ENCODE measurements at regions not wholly inside any gene's neighbourhood (a gene's known extent, or its start where the extent isn't known, plus 50 kb on each side); places are given as distances from the start of the nearest gene placed in this dataset.

DNA sequence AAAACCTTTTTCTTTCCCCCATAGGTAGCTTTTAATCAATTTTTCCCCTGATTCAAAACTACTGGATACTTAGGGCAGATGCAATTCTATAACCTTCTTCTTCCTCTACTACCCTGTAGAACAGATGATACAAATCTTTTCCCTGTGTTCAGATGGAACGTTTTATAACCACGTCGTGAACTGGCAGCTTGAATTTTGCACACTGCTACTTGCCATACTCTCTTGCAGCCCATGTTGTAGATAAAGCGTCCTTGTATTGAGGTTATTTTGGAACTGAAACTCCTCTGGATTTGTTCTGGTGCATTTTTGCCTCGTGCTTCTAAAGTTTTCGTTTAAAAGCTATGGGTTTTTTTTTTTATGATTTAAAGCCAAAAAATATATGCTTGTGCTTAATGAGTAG is 440.2 kb downstream of the RFPL4B start:
- TF ChIP-seq, protein P1, sequence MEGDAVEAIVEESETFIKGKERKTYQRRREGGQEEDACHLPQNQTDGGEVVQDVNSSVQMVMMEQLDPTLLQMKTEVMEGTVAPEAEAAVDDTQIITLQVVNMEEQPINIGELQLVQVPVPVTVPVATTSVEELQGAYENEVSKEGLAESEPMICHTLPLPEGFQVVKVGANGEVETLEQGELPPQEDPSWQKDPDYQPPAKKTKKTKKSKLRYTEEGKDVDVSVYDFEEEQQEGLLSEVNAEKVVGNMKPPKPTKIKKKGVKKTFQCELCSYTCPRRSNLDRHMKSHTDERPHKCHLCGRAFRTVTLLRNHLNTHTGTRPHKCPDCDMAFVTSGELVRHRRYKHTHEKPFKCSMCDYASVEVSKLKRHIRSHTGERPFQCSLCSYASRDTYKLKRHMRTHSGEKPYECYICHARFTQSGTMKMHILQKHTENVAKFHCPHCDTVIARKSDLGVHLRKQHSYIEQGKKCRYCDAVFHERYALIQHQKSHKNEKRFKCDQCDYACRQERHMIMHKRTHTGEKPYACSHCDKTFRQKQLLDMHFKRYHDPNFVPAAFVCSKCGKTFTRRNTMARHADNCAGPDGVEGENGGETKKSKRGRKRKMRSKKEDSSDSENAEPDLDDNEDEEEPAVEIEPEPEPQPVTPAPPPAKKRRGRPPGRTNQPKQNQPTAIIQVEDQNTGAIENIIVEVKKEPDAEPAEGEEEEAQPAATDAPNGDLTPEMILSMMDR (IDR thresholded peaks at IDR 0.05; ENCODE audit: low read length) = no peak
- TF ChIP-seq EZH2 (optimal IDR thresholded peaks at IDR 0.05; ENCODE audit: low read depth, low read length) = no peak
- TF ChIP-seq EZH2phosphoT487 (IDR thresholded peaks at IDR 0.05; ENCODE audit: low read length) = no peak

All from MM.1S (cell line).